ENCODE measurements at regions not wholly inside any gene's neighbourhood (a gene's known extent, or its start where the extent isn't known, plus 50 kb on each side); places are given as distances from the start of the nearest gene placed in this dataset.

GRCh38 chr16:62370445-62370844 lies 334.2 kb upstream of the CDH8 start:
- no peaks in the 10 kb centered on the region for H4K20me1 ChIP-seq (ENCODE audit: insufficient read depth)
- H3F3A ChIP-seq (ENCODE audit: insufficient read depth, low read length, poor library complexity, severe bottlenecking), result no peaks in the 10 kb centered on the region
- TF ChIP-seq, protein P1, sequence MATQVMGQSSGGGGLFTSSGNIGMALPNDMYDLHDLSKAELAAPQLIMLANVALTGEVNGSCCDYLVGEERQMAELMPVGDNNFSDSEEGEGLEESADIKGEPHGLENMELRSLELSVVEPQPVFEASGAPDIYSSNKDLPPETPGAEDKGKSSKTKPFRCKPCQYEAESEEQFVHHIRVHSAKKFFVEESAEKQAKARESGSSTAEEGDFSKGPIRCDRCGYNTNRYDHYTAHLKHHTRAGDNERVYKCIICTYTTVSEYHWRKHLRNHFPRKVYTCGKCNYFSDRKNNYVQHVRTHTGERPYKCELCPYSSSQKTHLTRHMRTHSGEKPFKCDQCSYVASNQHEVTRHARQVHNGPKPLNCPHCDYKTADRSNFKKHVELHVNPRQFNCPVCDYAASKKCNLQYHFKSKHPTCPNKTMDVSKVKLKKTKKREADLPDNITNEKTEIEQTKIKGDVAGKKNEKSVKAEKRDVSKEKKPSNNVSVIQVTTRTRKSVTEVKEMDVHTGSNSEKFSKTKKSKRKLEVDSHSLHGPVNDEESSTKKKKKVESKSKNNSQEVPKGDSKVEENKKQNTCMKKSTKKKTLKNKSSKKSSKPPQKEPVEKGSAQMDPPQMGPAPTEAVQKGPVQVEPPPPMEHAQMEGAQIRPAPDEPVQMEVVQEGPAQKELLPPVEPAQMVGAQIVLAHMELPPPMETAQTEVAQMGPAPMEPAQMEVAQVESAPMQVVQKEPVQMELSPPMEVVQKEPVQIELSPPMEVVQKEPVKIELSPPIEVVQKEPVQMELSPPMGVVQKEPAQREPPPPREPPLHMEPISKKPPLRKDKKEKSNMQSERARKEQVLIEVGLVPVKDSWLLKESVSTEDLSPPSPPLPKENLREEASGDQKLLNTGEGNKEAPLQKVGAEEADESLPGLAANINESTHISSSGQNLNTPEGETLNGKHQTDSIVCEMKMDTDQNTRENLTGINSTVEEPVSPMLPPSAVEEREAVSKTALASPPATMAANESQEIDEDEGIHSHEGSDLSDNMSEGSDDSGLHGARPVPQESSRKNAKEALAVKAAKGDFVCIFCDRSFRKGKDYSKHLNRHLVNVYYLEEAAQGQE (IDR thresholded peaks at IDR 0.05; ENCODE audit: borderline replicate concordance), result no peak
- TF ChIP-seq MXI1 (conservative IDR thresholded peaks at IDR 0.05; ENCODE audit: poor library complexity, severe bottlenecking) (no peak), RAD21 (conservative IDR thresholded peaks at IDR 0.05) (no peak), CTCF (IDR thresholded peaks at IDR 0.05; ENCODE audit: poor library complexity, severe bottlenecking) (no peak), EZH2 (IDR thresholded peaks at IDR 0.05; ENCODE audit: borderline replicate concordance, insufficient read depth, low read length, poor library complexity, severe bottlenecking) (no peak), TAF1 (IDR thresholded peaks at IDR 0.05; ENCODE audit: low read depth) (no peak), SMC3 (conservative IDR thresholded peaks at IDR 0.05; ENCODE audit: poor library complexity) (no peak), POLR2AphosphoS5 (IDR thresholded peaks at IDR 0.05) (no peak)
- no peaks in the 10 kb centered on the region for H3K9me3 ChIP-seq (ENCODE audit: low read length)
- H3K4me3 ChIP-seq (ENCODE audit: low read length), result no peak overlapping the region
- H3K9me2 ChIP-seq (ENCODE audit: insufficient read depth, low read length), result no peaks in the 10 kb centered on the region
- no peak overlapping the region for H3K4me2 ChIP-seq (ENCODE audit: low read length)
- no peaks in the 10 kb centered on the region for H3K27me3 ChIP-seq (ENCODE audit: insufficient read depth, low read depth, low read length)
- H3K36me3 ChIP-seq (ENCODE audit: insufficient read depth, low read length), result no peaks in the 10 kb centered on the region
- no peak overlapping the region for H3K9ac ChIP-seq (ENCODE audit: low read length)
- H3K79me2 ChIP-seq (replicated peaks; ENCODE audit: insufficient read depth, low read length), result no peaks in the 10 kb centered on the region
- H2AFZ ChIP-seq (ENCODE audit: low read depth, low read length), result no peak overlapping the region
- no peak overlapping the region for H3K27ac ChIP-seq (ENCODE audit: low read length)

DNA sequence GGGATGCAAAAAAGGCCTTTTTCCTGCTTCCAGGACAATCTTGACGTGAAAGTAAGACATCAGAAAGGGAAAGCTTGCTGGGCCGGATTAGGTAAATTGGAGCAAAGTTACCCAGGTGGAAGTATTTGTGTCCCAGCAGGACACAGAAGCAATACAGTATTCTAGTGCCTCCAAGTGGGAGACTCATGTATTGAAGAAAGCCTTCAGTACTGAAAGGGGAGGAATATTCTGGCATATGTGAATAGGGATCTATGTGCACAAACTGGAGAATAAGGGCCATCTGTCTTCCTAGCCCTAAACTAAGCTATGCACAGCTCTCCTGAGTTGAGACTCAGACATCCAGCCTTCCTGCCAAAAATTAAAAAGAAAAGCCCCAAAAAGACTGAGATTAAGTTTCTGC lies 327.3 kb upstream of the CDH8 start:
- H3K4me2 ChIP-seq (ENCODE audit: low read length), result no peak overlapping the region
- H3K27ac ChIP-seq (ENCODE audit: low read length), result no peak overlapping the region
- no peak overlapping the region for H2AFZ ChIP-seq (ENCODE audit: low read depth, low read length)
- no peaks in the 10 kb centered on the region for H3K79me2 ChIP-seq (replicated peaks; ENCODE audit: insufficient read depth, low read length)
- TF ChIP-seq, protein P1 (IDR thresholded peaks at IDR 0.05; ENCODE audit: borderline replicate concordance), result no peak
- TF ChIP-seq MXI1 (conservative IDR thresholded peaks at IDR 0.05; ENCODE audit: poor library complexity, severe bottlenecking) (no peak), CTCF (IDR thresholded peaks at IDR 0.05; ENCODE audit: poor library complexity, severe bottlenecking) (peak; percentile 27), POLR2AphosphoS5 (IDR thresholded peaks at IDR 0.05) (no peak), EZH2 (IDR thresholded peaks at IDR 0.05; ENCODE audit: borderline replicate concordance, insufficient read depth, low read length, poor library complexity, severe bottlenecking) (no peak), TAF1 (IDR thresholded peaks at IDR 0.05; ENCODE audit: low read depth) (no peak), SMC3 (conservative IDR thresholded peaks at IDR 0.05; ENCODE audit: poor library complexity) (peak; percentile 28), RAD21 (conservative IDR thresholded peaks at IDR 0.05) (peak; percentile 42)
- no peaks in the 10 kb centered on the region for H3K9me3 ChIP-seq (ENCODE audit: low read length)
- no peaks in the 10 kb centered on the region for H3K36me3 ChIP-seq (ENCODE audit: insufficient read depth, low read length)
- no peak overlapping the region for H3K4me3 ChIP-seq (ENCODE audit: low read length)
- no peaks in the 10 kb centered on the region for H3K27me3 ChIP-seq (ENCODE audit: insufficient read depth, low read depth, low read length)
- H4K20me1 ChIP-seq (ENCODE audit: insufficient read depth), result no peaks in the 10 kb centered on the region
- H3K9ac ChIP-seq (ENCODE audit: low read length), result no peak overlapping the region
- H3K9me2 ChIP-seq (ENCODE audit: insufficient read depth, low read length), result no peaks in the 10 kb centered on the region
- H3F3A ChIP-seq (ENCODE audit: insufficient read depth, low read length, poor library complexity, severe bottlenecking), result no peaks in the 10 kb centered on the region
